Endodermal cell (in vitro differentiated cells): ENCODE measurements at regions not wholly inside any gene's neighbourhood (a gene's known extent, or its start where the extent isn't known, plus 50 kb on each side); places are given as distances from the start of the nearest gene placed in this dataset.

Experiments used
- DNase-seq: peaks from one replicate; pipeline ENCODE4 v3.0.0-alpha.2; 2017
- H3K27ac ChIP-seq: 2 replicates; pipeline ENCODE4 v1.5.1; 2013; ENCODE audit warnings: mild to moderate bottlenecking, low read depth, low read length, moderate library complexity
- H3K27me3 ChIP-seq: 2 replicates; pipeline ENCODE4 v1.6.1; 2013; ENCODE audit warnings: mild to moderate bottlenecking, low read length, moderate library complexity; ENCODE audit not compliant: insufficient read depth, control insufficient read depth, poor library complexity, severe bottlenecking
- H3K36me3 ChIP-seq: 2 replicates; pipeline ENCODE4 v1.7.0; 2013; ENCODE audit warnings: mild to moderate bottlenecking, low read length, moderate library complexity; ENCODE audit not compliant: control insufficient read depth, insufficient read depth
- H3K4me1 ChIP-seq: one replicate; pipeline ENCODE4 v1.7.0; 2013; ENCODE audit warnings: low read length; ENCODE audit not compliant: control insufficient read depth, insufficient read depth
- H3K4me3 ChIP-seq: 2 replicates; pipeline ENCODE4 v1.5.1; 2013; ENCODE audit warnings: mild to moderate bottlenecking, low read length, moderate library complexity
- H3K9ac ChIP-seq: 2 replicates; pipeline ENCODE4 v1.6.1; 2013; ENCODE audit warnings: mild to moderate bottlenecking, low read length, moderate library complexity; ENCODE audit not compliant: poor library complexity, severe bottlenecking; ENCODE audit errors: extremely low read depth
- H3K9me3 ChIP-seq: 2 replicates; pipeline ENCODE4 v1.6.1; 2013; ENCODE audit warnings: mild to moderate bottlenecking, low read length, moderate library complexity; ENCODE audit not compliant: control insufficient read depth
- H3K27ac Mint-ChIP-seq: 2 replicates; pipeline ENCODE4 v1.8.0; 2020; ENCODE audit warnings: mixed read lengths
- H3K27me3 Mint-ChIP-seq: 2 replicates; pipeline ENCODE4 v1.8.0; 2021; ENCODE audit warnings: mild to moderate bottlenecking, mixed read lengths; ENCODE audit not compliant: insufficient read depth
- H3K36me3 Mint-ChIP-seq: 2 replicates; pipeline ENCODE4 v1.8.0; 2020; ENCODE audit warnings: low read depth, mixed read lengths
- H3K4me1 Mint-ChIP-seq: 2 replicates; pipeline ENCODE4 v1.8.0; 2020; ENCODE audit warnings: mixed read lengths
- H3K4me3 Mint-ChIP-seq: 2 replicates; pipeline ENCODE4 v1.8.0; 2020; ENCODE audit warnings: mild to moderate bottlenecking, moderate library complexity, mixed read lengths
- H3K9me3 Mint-ChIP-seq: 2 replicates; pipeline ENCODE4 v1.8.0; 2020; ENCODE audit warnings: mild to moderate bottlenecking, mixed read lengths
- WGBS, 2 experiments: methylation state at CpG; one replicate each; pipeline versions ENCODE4 v1.1.5 to v1.1.7; 2013; ENCODE audit warnings: missing lambda C conversion rate in 2 of 2, mixed read lengths in 1 of 2; ENCODE audit not compliant: insufficient coverage in 1 of 2, insufficient read length in 1 of 2; 5-methylcytosine and 5-hydroxymethylcytosine counted together
- TF ChIP-seq, protein P1 (sequence below): fragments of 200-600 bp; sonication (generic); conservative IDR thresholded peaks from 2 replicates; pipeline ENCODE4 v1.5.0; 2021; ENCODE audit warnings: antibody characterized with exemption, mild to moderate bottlenecking

DNA sequence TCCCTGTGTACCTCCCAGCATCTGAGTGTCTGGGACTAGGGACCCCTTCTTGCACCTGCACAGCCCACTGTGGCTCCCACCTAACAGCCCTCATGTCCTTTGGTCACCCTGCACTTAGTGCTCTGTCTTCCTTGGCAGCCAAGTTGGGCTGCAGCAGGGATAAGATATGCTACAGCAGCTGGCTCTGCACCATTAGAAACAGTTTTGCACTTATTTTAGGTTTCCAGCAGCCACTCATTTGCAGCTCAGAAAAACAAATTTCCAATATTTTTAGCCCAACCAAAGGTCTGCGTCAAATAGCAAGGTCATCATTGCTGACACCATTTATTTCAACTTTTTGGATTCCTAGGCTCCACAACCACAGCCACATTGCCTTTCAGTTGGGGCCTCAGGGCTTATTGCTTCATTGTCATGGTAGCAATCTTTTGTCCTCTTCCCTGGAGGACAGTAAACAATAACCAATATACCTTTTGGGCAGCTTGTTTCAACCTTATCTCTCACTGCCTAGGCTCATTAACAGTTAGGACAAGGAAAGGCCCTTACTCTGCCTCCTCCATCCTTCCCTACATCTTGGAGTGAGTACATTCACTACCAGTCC is 263.9 kb downstream of the COX7C start:
- H3K27ac ChIP-seq: no peak overlapping the region
- H3K27ac Mint-ChIP-seq: peak overlapping the region; percentile 89
- H3K4me3 ChIP-seq: peak overlapping the region; percentile 19
- H3K9me3 Mint-ChIP-seq: peaks cover 3% of the 10 kb centered on the region
- H3K27me3 Mint-ChIP-seq: no peaks in the 10 kb centered on the region
- TF ChIP-seq, protein P1, sequence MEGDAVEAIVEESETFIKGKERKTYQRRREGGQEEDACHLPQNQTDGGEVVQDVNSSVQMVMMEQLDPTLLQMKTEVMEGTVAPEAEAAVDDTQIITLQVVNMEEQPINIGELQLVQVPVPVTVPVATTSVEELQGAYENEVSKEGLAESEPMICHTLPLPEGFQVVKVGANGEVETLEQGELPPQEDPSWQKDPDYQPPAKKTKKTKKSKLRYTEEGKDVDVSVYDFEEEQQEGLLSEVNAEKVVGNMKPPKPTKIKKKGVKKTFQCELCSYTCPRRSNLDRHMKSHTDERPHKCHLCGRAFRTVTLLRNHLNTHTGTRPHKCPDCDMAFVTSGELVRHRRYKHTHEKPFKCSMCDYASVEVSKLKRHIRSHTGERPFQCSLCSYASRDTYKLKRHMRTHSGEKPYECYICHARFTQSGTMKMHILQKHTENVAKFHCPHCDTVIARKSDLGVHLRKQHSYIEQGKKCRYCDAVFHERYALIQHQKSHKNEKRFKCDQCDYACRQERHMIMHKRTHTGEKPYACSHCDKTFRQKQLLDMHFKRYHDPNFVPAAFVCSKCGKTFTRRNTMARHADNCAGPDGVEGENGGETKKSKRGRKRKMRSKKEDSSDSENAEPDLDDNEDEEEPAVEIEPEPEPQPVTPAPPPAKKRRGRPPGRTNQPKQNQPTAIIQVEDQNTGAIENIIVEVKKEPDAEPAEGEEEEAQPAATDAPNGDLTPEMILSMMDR: no peak
- peaks cover 3% of the 10 kb centered on the region for H3K36me3 Mint-ChIP-seq
- H3K4me1 ChIP-seq: peaks cover 26% of the 10 kb centered on the region
- no peaks in the 10 kb centered on the region for H3K9me3 ChIP-seq
- no peaks in the 10 kb centered on the region for H3K27me3 ChIP-seq
- H3K4me3 Mint-ChIP-seq: no peak overlapping the region
- DNase-seq: no peak
- H3K4me1 Mint-ChIP-seq: peaks cover 42% of the 10 kb centered on the region
- no peaks in the 10 kb centered on the region for H3K36me3 ChIP-seq
- H3K9ac ChIP-seq: no peak overlapping the region
- 95 to 100% methylated on average over 1 of the region's 1 CpG for WGBS, 2 experiments

DNA sequence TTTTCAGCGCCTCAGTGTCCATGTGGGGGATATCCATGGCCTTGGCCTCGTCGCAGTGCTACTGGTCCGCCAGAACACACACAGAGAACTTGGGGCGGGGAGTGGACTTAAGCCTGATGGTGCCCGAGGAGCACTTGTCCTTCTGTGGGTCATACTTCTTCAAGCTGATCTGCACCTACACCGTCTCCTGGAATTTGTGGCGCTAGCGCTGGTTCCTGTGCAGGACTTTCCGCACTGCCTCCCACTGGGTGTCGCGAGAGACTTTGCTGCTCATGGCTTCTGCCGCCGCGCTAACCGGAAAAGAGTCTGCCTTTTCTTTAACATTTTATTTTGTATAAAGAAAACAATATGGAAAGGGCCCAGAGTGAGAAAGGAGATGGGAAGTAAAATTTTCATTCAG is 266.9 kb downstream of the COX7C start:
- Mint-ChIP-seq H3K36me3 (peaks cover 3% of the 10 kb centered on the region), H3K9me3 (peaks cover 3% of the 10 kb centered on the region), H3K27me3 (no peaks in the 10 kb centered on the region), H3K4me1 (peaks cover 37% of the 10 kb centered on the region), H3K4me3 (no peak overlapping the region), H3K27ac (no peak overlapping the region)
- TF ChIP-seq, protein P1: no peak
- no peak for DNase-seq
- peaks cover 20% of the 10 kb centered on the region for H3K4me1 ChIP-seq
- 97 to 98% methylated on average over 8 to 16 of the region's 16 CpGs for WGBS, 2 experiments
- no peak overlapping the region for H3K27ac ChIP-seq
- no peak overlapping the region for H3K4me3 ChIP-seq
- H3K27me3 ChIP-seq: no peaks in the 10 kb centered on the region
- H3K9me3 ChIP-seq: no peaks in the 10 kb centered on the region
- no peaks in the 10 kb centered on the region for H3K36me3 ChIP-seq
- no peak overlapping the region for H3K9ac ChIP-seq

DNA sequence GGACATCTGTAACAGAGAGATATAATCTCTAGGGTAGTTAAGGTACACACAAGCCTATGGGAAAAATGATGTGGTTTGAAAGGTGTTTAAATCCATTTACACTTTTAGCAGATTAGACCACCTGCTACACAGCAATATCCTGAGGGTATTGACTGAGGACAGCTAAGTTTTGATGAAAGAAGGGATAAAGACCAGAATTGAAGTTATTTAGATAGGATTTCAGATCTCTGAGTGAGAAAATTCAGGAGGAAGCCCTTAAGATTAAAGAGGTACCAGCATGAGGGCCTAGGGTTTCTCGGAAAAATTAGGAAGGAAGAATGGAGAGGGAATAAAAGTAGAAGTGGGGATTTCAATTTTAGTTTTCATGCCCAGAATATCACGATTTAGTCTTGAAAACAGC is 267.3 kb downstream of the COX7C start:
- WGBS, 2 experiments: 87 to 96% methylated on average over 2 of the region's 2 CpGs
- H3K27ac ChIP-seq: no peak overlapping the region
- H3K9ac ChIP-seq: no peak overlapping the region
- peaks cover 37% of the 10 kb centered on the region for H3K4me1 Mint-ChIP-seq
- DNase-seq: no peak
- H3K27me3 ChIP-seq: no peaks in the 10 kb centered on the region
- peaks cover 3% of the 10 kb centered on the region for H3K9me3 Mint-ChIP-seq
- H3K36me3 ChIP-seq: no peaks in the 10 kb centered on the region
- TF ChIP-seq, protein P1: no peak
- H3K36me3 Mint-ChIP-seq: peaks cover 3% of the 10 kb centered on the region
- peaks cover 20% of the 10 kb centered on the region for H3K4me1 ChIP-seq
- no peaks in the 10 kb centered on the region for H3K9me3 ChIP-seq
- no peak overlapping the region for H3K27ac Mint-ChIP-seq
- H3K4me3 Mint-ChIP-seq: no peak overlapping the region
- H3K27me3 Mint-ChIP-seq: no peaks in the 10 kb centered on the region
- H3K4me3 ChIP-seq: no peak overlapping the region
